MCF 10A (cell line): ENCODE measurements at regions not wholly inside any gene's neighbourhood (a gene's known extent, or its start where the extent isn't known, plus 50 kb on each side); places are given as distances from the start of the nearest gene placed in this dataset.

Experiments
- BruUV-seq: library from RNA; stranded (reverse); fragments of 400-500 nt; replicated peaks from 2 replicates; lab custom pipeline; 2021; lab: Mats Ljungman, UMichigan
- CTCF ChIA-PET: fragments of 300-600 bp; sonication (Branson Sonifier 250); formaldehyde crosslinking; extraction: SDS; loops from one replicate; lab custom pipeline; 2021; ENCODE audit warnings: antibody characterized with exemption, inconsistent platforms; lab: Yijun Ruan, JAX
- POLR2A ChIA-PET: fragments of 300-600, 350-650 bp; sonication (Branson Sonifier 250); formaldehyde crosslinking; extraction: SDS; loops from one replicate; lab custom pipeline; 2020; ENCODE audit warnings: antibody characterized with exemption, inconsistent platforms; lab: Yijun Ruan, JAX
- DNase-seq: peaks from one replicate; pipeline ENCODE4 v3.0.0-alpha.2; 2018; ENCODE audit not compliant: unreplicated experiment
- H3K27ac Mint-ChIP-seq: one replicate; pipeline ENCODE4 v1.8.0; 2022; ENCODE audit warnings: mild to moderate bottlenecking, low read depth, mixed read lengths; ENCODE audit not compliant: unreplicated experiment
- H3K27me3 Mint-ChIP-seq: one replicate; pipeline ENCODE4 v1.8.0; 2022; ENCODE audit warnings: mixed read lengths; ENCODE audit not compliant: insufficient read depth, unreplicated experiment
- H3K36me3 Mint-ChIP-seq: one replicate; pipeline ENCODE4 v1.8.0; 2022; ENCODE audit warnings: mild to moderate bottlenecking, moderate library complexity, mixed read lengths; ENCODE audit not compliant: insufficient read depth, unreplicated experiment
- H3K4me1 Mint-ChIP-seq: one replicate; pipeline ENCODE4 v1.8.0; 2022; ENCODE audit warnings: mixed read lengths; ENCODE audit not compliant: insufficient read depth, unreplicated experiment
- H3K4me3 Mint-ChIP-seq: one replicate; pipeline ENCODE4 v1.8.0; 2022; ENCODE audit warnings: mild to moderate bottlenecking, moderate library complexity, mixed read lengths; ENCODE audit not compliant: unreplicated experiment
- H3K9me3 Mint-ChIP-seq: one replicate; pipeline ENCODE4 v1.8.0; 2022; ENCODE audit warnings: mixed read lengths; ENCODE audit not compliant: unreplicated experiment
- CTCF ChIP-seq: fragments of 200-600 bp; IDR thresholded peaks from one replicate; pipeline ENCODE4 v1.8.0; 2022; ENCODE audit warnings: antibody characterized with exemption, mild to moderate bottlenecking; ENCODE audit not compliant: unreplicated experiment
- intact Hi-C: fragments of 100-400 bp; cut with micrococcal nuclease; formaldehyde crosslinking; loops from 2 replicates; pipeline ENCODE4 v1.14.1; 2022

DNA sequence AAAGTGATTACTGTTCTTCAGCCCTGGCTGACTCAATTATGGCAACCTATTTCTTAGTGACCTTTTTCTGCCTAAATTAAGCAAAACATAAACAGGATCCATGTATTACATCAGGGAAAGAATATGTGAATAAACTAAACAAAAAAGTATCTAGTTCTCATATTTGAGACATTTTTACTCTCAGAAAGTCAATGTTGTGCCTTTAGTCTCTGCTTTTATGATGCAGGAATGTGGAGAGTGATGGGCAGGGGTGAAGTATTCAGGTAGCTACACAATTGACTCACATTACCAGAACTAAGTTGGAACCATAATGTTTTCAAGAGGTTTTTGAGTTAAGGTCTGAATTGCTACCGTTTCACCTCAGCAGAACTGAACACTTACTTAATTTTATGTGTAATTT is 462.7 kb upstream of the CXADR start:
- DNase-seq, result no peak
- H3K4me1 Mint-ChIP-seq, result no peaks in the 10 kb centered on the region
- H3K4me3 Mint-ChIP-seq, result no peak overlapping the region
- no peak overlapping the region for H3K27ac Mint-ChIP-seq
- no peak for TF ChIP-seq CTCF
- intact Hi-C loops, result no loop called here
- ChIA-PET CTCF (interaction anchor here (1.1 kb wide), 1 partner anchor 10 kb away, joined by 4 read pairs; no protein-coding TSS in a partner anchor), POLR2A (no interaction called here)
- no peaks in the 10 kb centered on the region for H3K27me3 Mint-ChIP-seq
- no peaks in the 10 kb centered on the region for H3K36me3 Mint-ChIP-seq
- no TSS peak for BruUV-seq
- no peaks in the 10 kb centered on the region for H3K9me3 Mint-ChIP-seq

- H3K36me3 Mint-ChIP-seq, result no peaks in the 10 kb centered on the region
- BruUV-seq, result no TSS peak
- no peaks in the 10 kb centered on the region for H3K9me3 Mint-ChIP-seq
- DNase-seq, result no peak
- TF ChIP-seq CTCF, result no peak
- CTCF ChIA-PET, result interaction anchor here (1.1 kb wide), 2 partner anchors 10 to 29 kb away, joined by 3 to 4 read pairs; no protein-coding TSS in a partner anchor
- intact Hi-C loops, result no loop called here
- H3K27ac Mint-ChIP-seq, result no peak overlapping the region
- no peaks in the 10 kb centered on the region for H3K4me1 Mint-ChIP-seq
- H3K27me3 Mint-ChIP-seq, result no peaks in the 10 kb centered on the region
- H3K4me3 Mint-ChIP-seq, result no peak overlapping the region
- POLR2A ChIA-PET, result no interaction called here
These were observed 462.2 kb upstream of the CXADR start for GRCh38 chr21:17050646-17051045.

GRCh38 chr21:17051054-17051453 is 461.8 kb upstream of the CXADR start:
- Mint-ChIP-seq H3K36me3 (no peaks in the 10 kb centered on the region), H3K9me3 (no peaks in the 10 kb centered on the region), H3K4me3 (no peak overlapping the region), H3K27me3 (no peaks in the 10 kb centered on the region), H3K4me1 (no peaks in the 10 kb centered on the region), H3K27ac (no peak overlapping the region)
- POLR2A ChIA-PET, result no interaction called here
- intact Hi-C loops, result no loop called here
- no peak for TF ChIP-seq CTCF
- no TSS peak for BruUV-seq
- DNase-seq, result no peak
- CTCF ChIA-PET, result interaction anchor here (0.6 to 1.1 kb wide), 3 partner anchors 9 to 1410 kb away, joined by 3 to 4 read pairs (median 3); no protein-coding TSS in a partner anchor

DNA sequence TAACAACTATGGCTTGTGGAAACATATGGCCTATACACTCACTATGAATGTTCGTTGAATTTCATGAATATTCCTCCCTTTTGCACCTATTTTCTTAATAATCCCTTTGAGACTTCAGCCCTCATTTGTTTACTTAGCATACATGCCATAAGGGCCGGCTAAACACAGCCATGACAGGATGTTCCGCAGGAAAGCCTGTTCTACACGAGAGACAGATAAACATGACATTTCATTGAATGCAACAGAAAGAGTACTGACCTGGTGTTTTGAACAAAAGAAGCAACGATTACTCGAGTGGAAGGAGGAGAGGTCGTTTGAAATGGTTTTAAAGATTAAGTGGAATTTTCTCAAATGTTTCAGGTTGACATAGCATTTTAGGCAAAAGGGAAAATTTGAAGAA is 459.5 kb upstream of the CXADR start:
- intact Hi-C loops, result no loop called here
- BruUV-seq, result no TSS peak
- ChIA-PET POLR2A (no interaction called here), CTCF (no interaction called here)
- DNase-seq, result no peak
- no peaks in the 10 kb centered on the region for H3K36me3 Mint-ChIP-seq
- H3K27ac Mint-ChIP-seq, result no peak overlapping the region
- no peaks in the 10 kb centered on the region for H3K9me3 Mint-ChIP-seq
- no peaks in the 10 kb centered on the region for H3K4me1 Mint-ChIP-seq
- TF ChIP-seq CTCF, result no peak
- H3K4me3 Mint-ChIP-seq, result no peak overlapping the region
- H3K27me3 Mint-ChIP-seq, result no peaks in the 10 kb centered on the region
